CD14-positive monocyte (primary cell): ENCODE measurements at regions not wholly inside any gene's neighbourhood (a gene's known extent, or its start where the extent isn't known, plus 50 kb on each side); places are given as distances from the start of the nearest gene placed in this dataset.

ENCODE experiments used
- DNase-seq, 3 donors: peaks; one replicate each; pipeline ENCODE4 v3.0.0-alpha.2; 2011 to 2022
- H2AFZ ChIP-seq: 2 replicates; pipeline ENCODE4 v1.6.0; 2012; ENCODE audit warnings: mild to moderate bottlenecking, low read depth, low read length, inconsistent platforms; ENCODE audit not compliant: insufficient read depth, poor library complexity, severe bottlenecking
- H3K27ac ChIP-seq, 2 donors: 1 replicate in 1 of 2; 2 replicates in 1 of 2; pipeline ENCODE4 v1.5.1; 2012 to 2013; ENCODE audit warnings: low read length in 2 of 2, control low read depth in 1 of 2, inconsistent platforms in 1 of 2, low read depth in 1 of 2, mild to moderate bottlenecking in 1 of 2
- H3K27me3 ChIP-seq, 2 donors: one replicate each; pipeline versions ENCODE4 v1.6.0 to v1.6.1; 2011 to 2013; ENCODE audit warnings: low read length in 2 of 2; ENCODE audit not compliant: control insufficient read depth in 2 of 2, insufficient read depth in 2 of 2
- H3K36me3 ChIP-seq, 2 donors: replicated peaks in 1 of 2; 1 replicate in 1 of 2; 2 replicates in 1 of 2; pipeline versions ENCODE4 v1.5.1 to v1.6.1; 2012 to 2013; ENCODE audit warnings: low read length in 2 of 2, control low read depth in 1 of 2, inconsistent platforms in 1 of 2, mild to moderate bottlenecking in 1 of 2; ENCODE audit not compliant: insufficient read depth in 2 of 2, control insufficient read depth in 1 of 2
- H3K4me1 ChIP-seq, 2 donors: 1 replicate in 1 of 2; 2 replicates in 1 of 2; pipeline versions ENCODE4 v1.5.1 to v1.6.1; 2012 to 2013; ENCODE audit warnings: low read length in 2 of 2, control low read depth in 1 of 2, inconsistent platforms in 1 of 2, mild to moderate bottlenecking in 1 of 2, moderate library complexity in 1 of 2; ENCODE audit not compliant: insufficient read depth in 2 of 2, control insufficient read depth in 1 of 2
- H3K4me2 ChIP-seq: replicated peaks from 2 replicates; pipeline ENCODE3; 2012; ENCODE audit warnings: low read length, moderate library complexity, mild to moderate bottlenecking; ENCODE audit not compliant: poor library complexity, severe bottlenecking; ENCODE audit errors: extremely low read depth
- H3K4me3 ChIP-seq, 3 experiments: fragments of 200-600 bp in 1 of 3; sonication (generic) in 1 of 3; replicated peaks in 1 of 3; 1 replicate in 2 of 3; 2 replicates in 1 of 3; pipeline ENCODE4 v1.5.1; 2011 to 2013; ENCODE audit warnings: low read length in 3 of 3, mild to moderate bottlenecking in 3 of 3, control low read depth in 2 of 3, low read depth in 2 of 3, inconsistent platforms in 1 of 3, moderate library complexity in 1 of 3
- H3K79me2 ChIP-seq: 2 replicates; pipeline ENCODE4 v1.6.0; 2012; ENCODE audit warnings: mild to moderate bottlenecking, control low read depth, inconsistent platforms, low read length, moderate library complexity; ENCODE audit not compliant: insufficient read depth
- H3K9ac ChIP-seq: 2 replicates; pipeline ENCODE4 v1.6.0; 2017; ENCODE audit warnings: low read length, mild to moderate bottlenecking; ENCODE audit not compliant: insufficient read depth, poor library complexity, severe bottlenecking
- H3K9me3 ChIP-seq, 2 donors: replicated peaks in 1 of 2; 1 replicate in 1 of 2; 2 replicates in 1 of 2; pipeline versions ENCODE4 v1.5.1 to v1.6.1; 2012 to 2013; ENCODE audit warnings: low read length in 2 of 2, control low read depth in 1 of 2; ENCODE audit not compliant: control insufficient read depth in 1 of 2, insufficient read depth in 1 of 2
- H4K20me1 ChIP-seq: 2 replicates; pipeline ENCODE4 v1.6.0; 2012; ENCODE audit warnings: mild to moderate bottlenecking, low read length, control low read depth, moderate library complexity; ENCODE audit not compliant: insufficient read depth
- H3K27ac Mint-ChIP-seq, 7 donors: one replicate each; pipeline ENCODE4 v1.8.0; 2020; ENCODE audit warnings: mild to moderate bottlenecking in 7 of 7, mixed read lengths in 7 of 7, moderate library complexity in 6 of 7, inconsistent platforms in 2 of 7
- H3K27me3 Mint-ChIP-seq, 3 donors: one replicate each; pipeline ENCODE4 v1.8.0; 2021 to 2022; ENCODE audit warnings: low read depth in 3 of 3, mild to moderate bottlenecking in 3 of 3, mixed read lengths in 3 of 3, moderate library complexity in 3 of 3, inconsistent platforms in 1 of 3
- H3K36me3 Mint-ChIP-seq, 2 donors: one replicate each; pipeline ENCODE4 v1.8.0; 2020; ENCODE audit warnings: mixed read lengths in 2 of 2, inconsistent platforms in 1 of 2, mild to moderate bottlenecking in 1 of 2
- H3K4me1 Mint-ChIP-seq: one replicate; pipeline ENCODE4 v1.8.0; 2020; ENCODE audit warnings: mild to moderate bottlenecking, mixed read lengths
- H3K4me3 Mint-ChIP-seq, 2 donors: one replicate each; pipeline ENCODE4 v1.8.0; 2020; ENCODE audit warnings: mild to moderate bottlenecking in 2 of 2, mixed read lengths in 2 of 2, moderate library complexity in 1 of 2
- H3K9me3 Mint-ChIP-seq, 7 donors: one replicate each; pipeline ENCODE4 v1.8.0; 2020 to 2022; ENCODE audit warnings: mixed read lengths in 7 of 7, mild to moderate bottlenecking in 6 of 7, moderate library complexity in 6 of 7, inconsistent platforms in 2 of 7
- CTCF ChIP-seq: fragments of 200-600 bp; IDR thresholded peaks from one replicate; pipeline ENCODE4 v1.8.0; 2022; ENCODE audit warnings: antibody characterized with exemption, mild to moderate bottlenecking
- WGBS: methylation state at CpG from one replicate; pipeline ENCODE4 v1.1.5; 2013; ENCODE audit warnings: missing lambda C conversion rate; ENCODE audit not compliant: insufficient coverage; 5-methylcytosine and 5-hydroxymethylcytosine counted together
- intact Hi-C, 2 donors: fragments of 100-400 bp; cut with micrococcal nuclease; formaldehyde crosslinking; loops; one replicate each; pipeline versions ENCODE4 v1.15.0 to v1.15.1; 2023

GRCh38 chr5:161030229-161030628 is 178.2 kb upstream of the ATP10B start:
- H3K9me3 ChIP-seq: no peaks in the 10 kb centered on the region
- Mint-ChIP-seq H3K27ac (no peak overlapping the region), H3K36me3 (no peaks in the 10 kb centered on the region), H3K9me3 (peaks cover 0 to 4% (median 2%) of the 10 kb centered on the region in 7 donors), H3K27me3 (peaks cover 0 to 4% (median 0%) of the 10 kb centered on the region in 3 donors), H3K4me1 (no peaks in the 10 kb centered on the region), H3K4me3 (no peak overlapping the region)
- no peak overlapping the region for H2AFZ ChIP-seq
- H3K27ac ChIP-seq: no peak overlapping the region
- H3K4me1 ChIP-seq: no peaks in the 10 kb centered on the region
- H3K4me3 ChIP-seq: no peak overlapping the region
- H3K4me2 ChIP-seq: no peak overlapping the region
- no peaks in the 10 kb centered on the region for H3K27me3 ChIP-seq
- no peaks in the 10 kb centered on the region for H4K20me1 ChIP-seq
- intact Hi-C loops: no loop called here
- H3K9ac ChIP-seq: no peak overlapping the region
- TF ChIP-seq CTCF: no peak
- no peaks in the 10 kb centered on the region for H3K79me2 ChIP-seq
- DNase-seq: no peak
- WGBS: no CpG with 5 or more reads among the region's 3 CpGs
- H3K36me3 ChIP-seq: no peaks in the 10 kb centered on the region

DNA sequence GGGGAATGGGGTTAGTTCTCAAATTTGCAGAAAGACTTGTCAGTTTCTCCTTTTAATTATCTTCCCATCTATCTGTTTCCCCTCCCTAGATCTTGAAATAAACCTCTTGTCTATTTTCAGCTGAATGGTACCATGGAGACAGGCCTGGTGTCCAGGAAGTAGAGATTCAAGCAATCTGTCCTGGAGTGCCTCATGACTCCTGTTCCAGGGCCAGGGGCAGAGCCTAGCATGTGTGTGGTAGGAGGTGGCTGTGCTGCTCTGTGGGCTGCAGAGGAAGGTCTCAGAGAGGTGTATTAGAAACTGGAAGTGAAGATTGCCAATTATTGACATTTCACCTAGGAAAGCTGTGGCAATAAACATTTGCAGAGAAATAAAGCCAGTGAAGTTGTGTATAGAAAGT is 175.8 kb upstream of the ATP10B start:
- peaks cover 0 to 2% (median 0%) of the 10 kb centered on the region in 7 donors for H3K9me3 Mint-ChIP-seq
- Histone ChIP-seq H4K20me1 (no peaks in the 10 kb centered on the region), H3K36me3 (no peaks in the 10 kb centered on the region), H3K4me3 (no peak overlapping the region), H3K79me2 (no peaks in the 10 kb centered on the region), H2AFZ (no peak overlapping the region), H3K27me3 (no peaks in the 10 kb centered on the region), H3K4me2 (no peak overlapping the region), H3K9me3 (no peaks in the 10 kb centered on the region), H3K27ac (no peak overlapping the region), H3K4me1 (no peaks in the 10 kb centered on the region), H3K9ac (no peak overlapping the region)
- no peaks in the 10 kb centered on the region for H3K36me3 Mint-ChIP-seq
- intact Hi-C loops: no loop called here
- H3K27ac Mint-ChIP-seq: no peak overlapping the region
- no peak for TF ChIP-seq CTCF
- no peak for DNase-seq
- H3K4me1 Mint-ChIP-seq: no peaks in the 10 kb centered on the region
- no peak overlapping the region for H3K4me3 Mint-ChIP-seq
- H3K27me3 Mint-ChIP-seq: peaks cover 0 to 4% (median 0%) of the 10 kb centered on the region in 3 donors
